LoVo (cell line): ENCODE measurements at regions not wholly inside any gene's neighbourhood (a gene's known extent, or its start where the extent isn't known, plus 50 kb on each side); places are given as distances from the start of the nearest gene placed in this dataset.
"Not testable (repeated sequence)": the region's sequence is repeated elsewhere in the genome, so short reads cannot be mapped to it uniquely, and the experiment has no call there.

Source experiments
- DNase-seq: peaks from one replicate; pipeline ENCODE4 v3.0.0-alpha.2; 2016; ENCODE audit warnings: low spot score

GRCh38 chr18:5830902-5831301 is 64.4 kb downstream of the TMEM200C start:
- not testable (repeated sequence) for DNase-seq

- DNase-seq: no peak
Observed at GRCh38 chr18:5828913-5829312, 66.4 kb downstream of the TMEM200C start.

GRCh38 chr18:5825663-5826062 is 69.7 kb downstream of the TMEM200C start:
- no peak for DNase-seq

GRCh38 chr18:5824370-5824984 is 70.8 kb downstream of the TMEM200C start:
- no peak for DNase-seq

- no peak for DNase-seq
Observed at GRCh38 chr18:5817816-5818215, 77.5 kb downstream of the TMEM200C start.

- DNase-seq: no peak
Observed at GRCh38 chr18:5806860-5807259, 88.5 kb downstream of the TMEM200C start.

- DNase-seq: no peak
Observed at GRCh38 chr18:5787936-5788335, 107.4 kb downstream of the TMEM200C start.

- DNase-seq: no peak
Observed at GRCh38 chr18:5779922-5780321, 115.4 kb downstream of the TMEM200C start.

GRCh38 chr18:5772306-5773105 is 122.8 kb downstream of the TMEM200C start:
- no peak for DNase-seq

- DNase-seq: no peak
Observed at GRCh38 chr18:5771343-5771742, 124.0 kb downstream of the TMEM200C start.

- no peak for DNase-seq
Observed at GRCh38 chr18:5770176-5770575, 125.1 kb downstream of the TMEM200C start.

GRCh38 chr18:5768454-5768853 is 126.9 kb downstream of the TMEM200C start:
- no peak for DNase-seq

- DNase-seq: no peak
Observed at GRCh38 chr18:5759194-5759593, 136.1 kb downstream of the TMEM200C start.

GRCh38 chr18:5756823-5757222 is 138.5 kb downstream of the TMEM200C start:
- no peak for DNase-seq

GRCh38 chr18:5747678-5748077 is 147.6 kb downstream of the TMEM200C start:
- DNase-seq: no peak

GRCh38 chr18:5746844-5747243 is 148.5 kb downstream of the TMEM200C start:
- no peak for DNase-seq

- no peak for DNase-seq
Observed at GRCh38 chr18:5744659-5745058, 150.7 kb downstream of the TMEM200C start.

GRCh38 chr18:5738526-5738925 is 156.8 kb downstream of the TMEM200C start:
- DNase-seq: no peak

GRCh38 chr18:5732318-5732717 is 163.0 kb downstream of the TMEM200C start:
- DNase-seq: no peak

GRCh38 chr18:5729983-5730699 is 165.2 kb downstream of the TMEM200C start:
- no peak for DNase-seq

GRCh38 chr18:5728531-5728930 is 166.8 kb downstream of the TMEM200C start:
- no peak for DNase-seq

- DNase-seq: no peak
Observed at GRCh38 chr18:5726011-5726410, 169.3 kb downstream of the TMEM200C start.

GRCh38 chr18:5721924-5722323 is 173.4 kb downstream of the TMEM200C start:
- DNase-seq: no peak
